GM12878 (cell line): ENCODE measurements at regions not wholly inside any gene's neighbourhood (a gene's known extent, or its start where the extent isn't known, plus 50 kb on each side); places are given as distances from the start of the nearest gene placed in this dataset.

Experiments
- ATAC-seq: fragments of 200-7000 bp; cut with Tn5 transposase; 3 replicates; pipeline ENCODE4 v1.9.1; 2020; ENCODE audit warnings: mild to moderate bottlenecking, moderate library complexity
- BruUV-seq: library from RNA; stranded (reverse); fragments of 400-500 nt; replicated peaks from 2 replicates; lab custom pipeline; 2021; lab: Mats Ljungman, UMichigan
- CTCF ChIA-PET: fragments of 300-600 bp; sonication (Branson Sonifier 250); formaldehyde crosslinking; extraction: SDS; loops from one replicate; lab custom pipeline; 2021; ENCODE audit warnings: inconsistent platforms; lab: Yijun Ruan, JAX
- POLR2A ChIA-PET: fragments of 350-600 bp; formaldehyde crosslinking; extraction: SDS; loops from one replicate; lab custom pipeline; 2021; ENCODE audit warnings: inconsistent platforms; lab: Charles Lee
- RAD21 ChIA-PET: fragments of 300-600 bp; sonication (Branson Sonifier 250); formaldehyde crosslinking; loops from one replicate; lab custom pipeline; 2023; ENCODE audit warnings: antibody characterized with exemption; ENCODE audit not compliant: unreplicated experiment; lab: Charles Lee
- SMC1A ChIA-PET: fragments of 300-600 bp; sonication (Branson Sonifier 250); formaldehyde crosslinking; loops from one replicate; lab custom pipeline; 2023; ENCODE audit not compliant: unreplicated experiment, uncharacterized antibody; lab: Charles Lee
- DNase-seq: peaks from one replicate; pipeline ENCODE4 v3.0.0-alpha.2; 2011; ENCODE audit warnings: low read depth, low spot score
- FAIRE-seq: peaks from 3 replicates; lab custom pipeline; 2011; peaks lifted over from hg19 to GRCh38; lab: Jason Lieb, UNC
- H2AFZ ChIP-seq: 2 replicates; pipeline ENCODE4 v1.6.0; 2011; ENCODE audit warnings: low read depth, low read length, control low read depth; ENCODE audit not compliant: control insufficient read depth
- H3K27ac ChIP-seq: 2 replicates; pipeline ENCODE4 v1.5.1; 2011; ENCODE audit warnings: control low read depth; ENCODE audit not compliant: control insufficient read depth, insufficient read depth
- H3K27me3 ChIP-seq, 2 experiments: replicated peaks in 1 of 2; 2 replicates each; pipeline versions ENCODE4 v1.6.0 to v1.6.1; 2011; ENCODE audit warnings: low read length in 1 of 2; ENCODE audit not compliant: control insufficient read depth in 2 of 2, insufficient read depth in 2 of 2
- H3K36me3 ChIP-seq, 2 experiments: 2 replicates each; pipeline ENCODE4 v1.5.1; 2011; ENCODE audit warnings: low read length in 1 of 2; ENCODE audit not compliant: control insufficient read depth in 2 of 2, insufficient read depth in 2 of 2
- H3K4me1 ChIP-seq: 2 replicates; pipeline ENCODE4 v1.6.1; 2011; ENCODE audit warnings: mild to moderate bottlenecking, low read length, moderate library complexity, mixed read lengths; ENCODE audit not compliant: control insufficient read depth, insufficient read depth
- H3K4me2 ChIP-seq: 2 replicates; pipeline ENCODE4 v1.6.0; 2011; ENCODE audit warnings: control low read depth; ENCODE audit not compliant: control insufficient read depth, insufficient read depth
- H3K4me3 ChIP-seq: fragments of 200-600 bp; sonication (generic); 2 replicates; pipeline ENCODE4 v1.5.1; 2016
- H3K79me2 ChIP-seq: 2 replicates; pipeline ENCODE4 v1.6.0; 2011; ENCODE audit warnings: low read length; ENCODE audit not compliant: control insufficient read depth, insufficient read depth
- H3K9ac ChIP-seq: 2 replicates; pipeline ENCODE4 v1.8.0; 2011; ENCODE audit warnings: low read length, control low read depth, mixed read lengths; ENCODE audit not compliant: control insufficient read depth, insufficient read depth
- H3K9me3 ChIP-seq: replicated peaks from 3 replicates; pipeline ENCODE4 v1.5.1; 2011; ENCODE audit warnings: mild to moderate bottlenecking, low read length; ENCODE audit not compliant: control insufficient read depth, insufficient read depth
- H4K20me1 ChIP-seq: 2 replicates; pipeline ENCODE4 v1.6.0; 2011; ENCODE audit not compliant: control insufficient read depth, insufficient read depth
- CREB1 ChIP-seq: IDR thresholded peaks from 2 replicates; pipeline ENCODE4 v1.6.1; 2012; ENCODE audit warnings: low read depth, mild to moderate bottlenecking, inconsistent platforms
- CREM ChIP-seq: IDR thresholded peaks from 2 replicates; pipeline ENCODE4 v1.6.1; 2014; ENCODE audit warnings: antibody characterized with exemption, low read depth
- E4F1 ChIP-seq: fragments of 450-650 bp; IDR thresholded peaks from 2 replicates; pipeline ENCODE4 v1.6.1; 2018; ENCODE audit warnings: borderline replicate concordance, mild to moderate bottlenecking; ENCODE audit not compliant: partially characterized antibody
- GABPA ChIP-seq: IDR thresholded peaks from 2 replicates; pipeline ENCODE4 v1.6.1; 2014; ENCODE audit warnings: antibody characterized with exemption, low read depth, mild to moderate bottlenecking, inconsistent platforms
- HDAC2 ChIP-seq: fragments of 200-600 bp; sonication (generic); IDR thresholded peaks from 2 replicates; pipeline ENCODE4 v1.6.1; 2017
- IKZF2 ChIP-seq, 2 experiments: fragments of 450-650 bp; IDR thresholded peaks; 2 replicates each; pipeline ENCODE4 v1.6.1; 2017; ENCODE audit warnings: mild to moderate bottlenecking in 2 of 2, moderate library complexity in 2 of 2
- JUND ChIP-seq: IDR thresholded peaks from 2 replicates; pipeline ENCODE4 v1.6.1; 2012; ENCODE audit warnings: low read depth, mild to moderate bottlenecking, low read length, improper control_type of control experiment, moderate library complexity
- KLF5 ChIP-seq: fragments of 450-650 bp; IDR thresholded peaks from 2 replicates; pipeline ENCODE4 v1.6.1; 2014; ENCODE audit warnings: mild to moderate bottlenecking; ENCODE audit not compliant: partially characterized antibody
- NBN ChIP-seq: fragments of 450-650 bp; IDR thresholded peaks from 2 replicates; pipeline ENCODE4 v1.6.1; 2016
- NFYB ChIP-seq: IDR thresholded peaks from 2 replicates; pipeline ENCODE4 v1.6.1; 2011; ENCODE audit warnings: low read depth, mild to moderate bottlenecking, low read length, improper control_type of control experiment, moderate library complexity; ENCODE audit not compliant: insufficient read depth
- PAX5 ChIP-seq: IDR thresholded peaks from 2 replicates; pipeline ENCODE4 v1.6.1; 2011; ENCODE audit warnings: low read depth, low read length, borderline replicate concordance
- PML ChIP-seq: IDR thresholded peaks from 2 replicates; pipeline ENCODE4 v1.6.1; 2012; ENCODE audit warnings: low read length, inconsistent platforms
- POLR2AphosphoS2 ChIP-seq: IDR thresholded peaks from 2 replicates; pipeline ENCODE4 v1.6.1; 2011; ENCODE audit warnings: low read depth, mild to moderate bottlenecking, low read length, improper control_type of control experiment, moderate library complexity
- RELA ChIP-seq: fragments of 450-650 bp; IDR thresholded peaks from 2 replicates; pipeline ENCODE4 v1.8.0; 2014; ENCODE audit warnings: borderline replicate concordance; ENCODE audit not compliant: partially characterized antibody
- SKIL ChIP-seq: fragments of 450-650 bp; IDR thresholded peaks from 2 replicates; pipeline ENCODE4 v1.6.1; 2017; ENCODE audit warnings: mild to moderate bottlenecking, low read depth, inconsistent platforms; ENCODE audit not compliant: poor library complexity, severe bottlenecking
- SMAD5 ChIP-seq: IDR thresholded peaks from 2 replicates; pipeline ENCODE4 v1.6.1; 2016; ENCODE audit warnings: antibody characterized with exemption, low read depth
- TCF12 ChIP-seq: IDR thresholded peaks from 2 replicates; pipeline ENCODE4 v1.6.1; 2011; ENCODE audit warnings: low read depth, mild to moderate bottlenecking, low read length
- ZBTB33 ChIP-seq: fragments of 450-650 bp; IDR thresholded peaks from 2 replicates; pipeline ENCODE4 v1.6.1; 2017; ENCODE audit warnings: mild to moderate bottlenecking
- WGBS: methylation state at CpG from one replicate; pipeline ENCODE4 v1.1.6; 2016; ENCODE audit warnings: low lambda C conversion rate; ENCODE audit not compliant: insufficient replicate concordance, insufficient coverage; ENCODE audit errors: missing lambda C conversion rate; 5-methylcytosine and 5-hydroxymethylcytosine counted together
- in situ Hi-C: fragments of 300-500 bp; cut with MboI; formaldehyde crosslinking; loops from 9 replicates; pipeline ENCODE4 v1.14.3; 2018; ENCODE audit warnings: mixed read lengths
- intact Hi-C: fragments of 100-400 bp; cut with micrococcal nuclease; formaldehyde crosslinking; loops from one replicate; pipeline ENCODE4 v1.14.2; 2022; ENCODE audit not compliant: unreplicated experiment

- intact Hi-C loops (no loop called here), in situ Hi-C loops (no loop called here)
- ChIA-PET SMC1A (interaction anchor here (1.1 to 1.4 kb wide), 3 partner anchors 11 to 16 kb away, joined by 3 to 4 read pairs (median 3); no protein-coding TSS in a partner anchor), CTCF (interaction anchor here (1.2 to 2.4 kb wide), 5 partner anchors 10 to 37 kb away, joined by 3 to 5 read pairs (median 4); no protein-coding TSS in a partner anchor), RAD21 (interaction anchor here (1.0 kb wide), 1 partner anchor 15 kb away, joined by 3 read pairs; no protein-coding TSS in a partner anchor), POLR2A (interaction anchor here (1.0 kb wide), 1 partner anchor 16 kb away, joined by 5 read pairs; no protein-coding TSS in a partner anchor)
- DNase-seq, result no peak
- Histone ChIP-seq H3K4me3 (no peak overlapping the region), H3K27me3 (no peaks in the 10 kb centered on the region), H4K20me1 (no peaks in the 10 kb centered on the region), H3K79me2 (no peaks in the 10 kb centered on the region), H2AFZ (no peak overlapping the region), H3K36me3 (no peaks in the 10 kb centered on the region), H3K9ac (no peak overlapping the region), H3K4me2 (no peak overlapping the region), H3K9me3 (no peaks in the 10 kb centered on the region), H3K27ac (no peak overlapping the region), H3K4me1 (no peaks in the 10 kb centered on the region)
- BruUV-seq, result no TSS peak
- WGBS, result 59% methylated on average over 3 of the region's 3 CpGs
- peak; percentile 43 for ATAC-seq
- TF ChIP-seq CREM (no peak), RELA (no peak), IKZF2 (IDR thresholded peaks at IDR 0.05) (no peak), CREB1 (no peak), PML (no peak), TCF12 (no peak), ZBTB33 (no peak), JUND (no peak), GABPA (no peak), NFYB (no peak), POLR2AphosphoS2 (no peak), E4F1 (no peak), KLF5 (no peak), PAX5 (no peak), NBN (no peak), SKIL (no peak), SMAD5 (no peak), HDAC2 (no peak)
- no peak for FAIRE-seq
These were observed 52.3 kb upstream of the TNIP3 start for GRCh38 chr4:121216461-121216860.
